GM23248 (cell line): ENCODE measurements at regions not wholly inside any gene's neighbourhood (a gene's known extent, or its start where the extent isn't known, plus 50 kb on each side); places are given as distances from the start of the nearest gene placed in this dataset.

Source experiments
- EZH2 ChIP-seq: fragments of 200-600 bp; sonication (generic); IDR thresholded peaks from 2 replicates; pipeline ENCODE4 v1.6.1; 2018; ENCODE audit warnings: antibody characterized with exemption, mild to moderate bottlenecking; ENCODE audit not compliant: insufficient read depth, poor library complexity, severe bottlenecking
- EZH2phosphoT487 ChIP-seq: fragments of 200-600 bp; sonication (generic); IDR thresholded peaks from 2 replicates; pipeline ENCODE4 v1.6.1; 2018; ENCODE audit warnings: antibody characterized with exemption, moderate library complexity, mild to moderate bottlenecking, low read depth; ENCODE audit not compliant: insufficient read depth

DNA sequence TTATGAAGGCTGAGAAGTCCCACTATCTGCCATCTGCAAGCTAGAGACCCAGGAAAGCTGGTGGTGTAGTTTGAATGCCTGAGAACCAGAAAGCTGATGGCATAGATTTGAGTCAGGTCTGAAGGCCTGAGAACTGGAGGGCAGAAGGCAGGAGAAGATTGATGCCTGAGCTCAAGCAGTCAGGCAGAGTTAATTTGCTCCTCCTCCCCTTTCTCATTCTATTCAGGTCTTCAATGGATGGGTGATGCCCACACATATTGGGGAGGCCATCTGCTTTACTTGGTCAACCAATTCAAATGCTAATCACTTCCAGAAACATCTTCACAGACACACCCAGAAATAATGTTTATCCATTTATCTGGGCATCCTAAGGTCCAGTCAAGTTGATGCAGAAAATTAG, 87.6 kb upstream of the CPLX2 start:
- TF ChIP-seq EZH2phosphoT487 (no peak), EZH2 (no peak)
